ENCODE measurements at regions not wholly inside any gene's neighbourhood (a gene's known extent, or its start where the extent isn't known, plus 50 kb on each side); places are given as distances from the start of the nearest gene placed in this dataset.

DNA sequence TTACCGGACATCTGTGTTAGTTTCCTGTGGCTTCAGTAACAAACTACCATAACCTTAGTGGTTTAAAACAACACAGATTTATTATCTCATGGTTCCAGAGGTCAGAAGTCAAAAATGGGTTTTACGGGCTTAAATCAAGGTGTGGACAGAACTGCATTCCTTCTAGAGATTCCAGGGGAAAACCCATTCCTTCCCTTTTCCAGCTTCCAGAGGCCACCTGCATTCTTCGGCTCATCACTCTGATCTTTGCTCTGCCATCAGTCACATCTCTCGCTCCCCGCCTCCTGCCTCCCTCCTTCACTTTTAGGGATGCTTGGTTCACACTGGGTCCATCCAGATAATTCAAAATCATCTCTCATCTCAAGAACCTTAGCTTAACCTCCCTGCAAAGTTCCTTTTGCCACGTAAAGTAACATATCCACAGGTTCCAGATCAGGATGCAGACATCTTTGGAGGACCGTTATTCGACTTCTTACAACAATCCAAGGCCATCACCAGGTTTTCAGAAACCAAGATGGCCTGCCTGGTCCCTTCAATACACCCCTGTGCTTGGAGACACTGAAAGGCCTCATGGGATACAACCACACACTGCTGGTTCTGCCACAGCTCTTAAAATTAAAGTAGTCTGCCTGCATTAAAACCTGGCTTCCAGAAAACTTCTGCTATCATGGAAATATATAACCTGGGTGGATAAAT, 225.9 kb upstream of the MYO3A start:
- no peaks in the 10 kb centered on the region for H3K4me1 ChIP-seq (ENCODE audit: control insufficient read depth, insufficient read depth, low read length)
- no peak overlapping the region for H3K27ac ChIP-seq (ENCODE audit: low read length)
- no peak overlapping the region for H3K9ac ChIP-seq (ENCODE audit: low read length in 2 of 2)
- no peaks in the 10 kb centered on the region for H3K27me3 ChIP-seq (ENCODE audit: control insufficient read depth in 1 of 2, insufficient read depth in 2 of 2, low read length in 2 of 2)
- no peaks in the 10 kb centered on the region for H3K9me3 ChIP-seq (ENCODE audit: control insufficient read depth in 2 of 2, low read length in 2 of 2)
- no peaks in the 10 kb centered on the region for H3K36me3 ChIP-seq (ENCODE audit: control insufficient read depth in 2 of 2, insufficient read depth in 2 of 2, low read length in 2 of 2)
- no peak overlapping the region for H3K4me3 ChIP-seq (ENCODE audit: low read length in 2 of 2)

DNA sequence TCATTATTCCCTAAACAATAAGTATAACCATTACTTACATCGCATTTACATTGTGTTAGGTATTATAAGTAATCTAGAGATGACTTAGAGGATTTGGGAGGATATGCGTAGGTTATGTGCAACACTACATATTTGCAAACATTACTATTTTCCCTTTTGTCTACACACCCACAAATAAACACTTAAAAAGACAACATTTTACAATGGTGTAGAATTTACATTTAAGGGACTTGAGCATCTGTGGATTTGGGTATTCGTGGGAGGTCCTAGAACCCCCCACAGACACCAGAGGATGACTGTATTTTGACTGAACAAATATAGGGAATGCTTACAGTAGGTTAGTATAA, 220.2 kb upstream of the MYO3A start:
- Histone ChIP-seq H3K4me3 (ENCODE audit: low read length in 2 of 2) (no peak overlapping the region), H3K36me3 (ENCODE audit: control insufficient read depth in 2 of 2, insufficient read depth in 2 of 2, low read length in 2 of 2) (no peaks in the 10 kb centered on the region), H3K27me3 (ENCODE audit: control insufficient read depth in 1 of 2, insufficient read depth in 2 of 2, low read length in 2 of 2) (no peaks in the 10 kb centered on the region), H3K9me3 (ENCODE audit: control insufficient read depth in 2 of 2, low read length in 2 of 2) (no peaks in the 10 kb centered on the region), H3K4me1 (ENCODE audit: control insufficient read depth, insufficient read depth, low read length) (no peaks in the 10 kb centered on the region), H3K27ac (ENCODE audit: low read length) (no peak overlapping the region), H3K9ac (ENCODE audit: low read length in 2 of 2) (no peak overlapping the region)

GRCh38 chr10:25724241-25724640, 209.8 kb upstream of the MYO3A start:
- Histone ChIP-seq H3K4me3 (ENCODE audit: low read length in 2 of 2) (no peak overlapping the region), H3K27me3 (ENCODE audit: control insufficient read depth in 1 of 2, insufficient read depth in 2 of 2, low read length in 2 of 2) (no peaks in the 10 kb centered on the region), H3K27ac (ENCODE audit: low read length) (no peak overlapping the region), H3K4me1 (ENCODE audit: control insufficient read depth, insufficient read depth, low read length) (no peaks in the 10 kb centered on the region), H3K36me3 (ENCODE audit: control insufficient read depth in 2 of 2, insufficient read depth in 2 of 2, low read length in 2 of 2) (no peaks in the 10 kb centered on the region), H3K9me3 (ENCODE audit: control insufficient read depth in 2 of 2, low read length in 2 of 2) (no peaks in the 10 kb centered on the region), H3K9ac (ENCODE audit: low read length in 2 of 2) (no peak overlapping the region)

GRCh38 chr10:25725917-25726716, 207.9 kb upstream of the MYO3A start:
- no peaks in the 10 kb centered on the region for H3K27me3 ChIP-seq (ENCODE audit: control insufficient read depth in 1 of 2, insufficient read depth in 2 of 2, low read length in 2 of 2)
- H3K36me3 ChIP-seq (ENCODE audit: control insufficient read depth in 2 of 2, insufficient read depth in 2 of 2, low read length in 2 of 2), result no peaks in the 10 kb centered on the region
- H3K4me3 ChIP-seq (ENCODE audit: low read length in 2 of 2), result no peak overlapping the region

DNA sequence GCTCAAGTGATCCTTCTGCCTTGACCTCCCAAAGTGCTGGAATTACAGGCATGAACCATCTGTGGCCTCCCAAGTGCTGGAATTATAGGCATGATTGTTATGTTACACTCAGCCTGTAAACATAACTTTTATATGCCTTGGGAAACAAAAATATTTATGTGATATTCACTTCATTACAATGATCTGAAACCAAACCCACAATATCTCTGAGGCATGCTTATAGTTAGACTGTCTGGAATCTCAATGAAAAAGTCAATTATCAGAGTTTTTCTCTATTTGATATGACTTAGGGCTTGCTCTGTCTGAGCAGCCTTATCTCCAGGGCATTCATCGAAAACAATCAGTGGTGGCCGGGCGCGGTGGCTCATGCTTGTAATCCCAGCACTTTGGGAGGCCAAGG, 195.3 kb upstream of the MYO3A start:
- H3K9me3 ChIP-seq (ENCODE audit: control insufficient read depth in 2 of 2, low read length in 2 of 2), result no peaks in the 10 kb centered on the region
- no peaks in the 10 kb centered on the region for H3K27me3 ChIP-seq (ENCODE audit: control insufficient read depth in 1 of 2, insufficient read depth in 2 of 2, low read length in 2 of 2)
- no peak overlapping the region for H3K9ac ChIP-seq (ENCODE audit: low read length in 2 of 2)
- no peaks in the 10 kb centered on the region for H3K36me3 ChIP-seq (ENCODE audit: control insufficient read depth in 2 of 2, insufficient read depth in 2 of 2, low read length in 2 of 2)
- H3K4me1 ChIP-seq (ENCODE audit: control insufficient read depth, insufficient read depth, low read length), result no peaks in the 10 kb centered on the region
- no peak overlapping the region for H3K4me3 ChIP-seq (ENCODE audit: low read length in 2 of 2)
- H3K27ac ChIP-seq (ENCODE audit: low read length), result no peak overlapping the region

More at GRCh38 chr10:25725917-25726716, 207.9 kb upstream of the MYO3A start:
- no peaks in the 10 kb centered on the region for H3K9me3 ChIP-seq (ENCODE audit: control insufficient read depth in 2 of 2, low read length in 2 of 2)
- H3K27ac ChIP-seq (ENCODE audit: low read length), result no peak overlapping the region
- H3K9ac ChIP-seq (ENCODE audit: low read length in 2 of 2), result no peak overlapping the region
- no peaks in the 10 kb centered on the region for H3K4me1 ChIP-seq (ENCODE audit: control insufficient read depth, insufficient read depth, low read length)

DNA sequence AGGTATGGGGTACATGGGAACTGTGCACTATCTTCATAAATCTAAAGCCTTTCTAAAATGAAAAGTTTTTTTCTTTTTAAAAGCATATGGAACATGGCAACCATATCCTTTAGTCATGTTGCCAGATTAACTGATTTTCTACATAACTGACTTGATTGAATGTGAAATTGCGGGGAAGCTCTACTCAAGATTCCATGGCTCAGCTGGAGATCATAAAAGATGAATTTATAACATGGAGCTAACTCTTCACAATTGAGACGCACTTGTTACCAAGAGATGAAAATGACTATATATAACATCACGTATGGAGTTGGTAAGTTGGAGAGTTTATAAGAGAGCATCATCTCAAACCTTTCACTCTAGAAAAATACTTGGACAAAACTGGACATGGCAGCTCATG, 190.2 kb upstream of the MYO3A start:
- Histone ChIP-seq H3K27ac (ENCODE audit: low read length) (no peak overlapping the region), H3K36me3 (ENCODE audit: control insufficient read depth in 2 of 2, insufficient read depth in 2 of 2, low read length in 2 of 2) (no peaks in the 10 kb centered on the region)

GRCh38 chr10:25744574-25744973, 189.5 kb upstream of the MYO3A start:
- H3K36me3 ChIP-seq (ENCODE audit: control insufficient read depth in 2 of 2, insufficient read depth in 2 of 2, low read length in 2 of 2), result no peaks in the 10 kb centered on the region
- no peaks in the 10 kb centered on the region for H3K27me3 ChIP-seq (ENCODE audit: control insufficient read depth in 1 of 2, insufficient read depth in 2 of 2, low read length in 2 of 2)
- H3K9me3 ChIP-seq (ENCODE audit: control insufficient read depth in 2 of 2, low read length in 2 of 2), result no peaks in the 10 kb centered on the region
- H3K4me3 ChIP-seq (ENCODE audit: low read length in 2 of 2), result no peak overlapping the region
- no peaks in the 10 kb centered on the region for H3K4me1 ChIP-seq (ENCODE audit: control insufficient read depth, insufficient read depth, low read length)
- H3K27ac ChIP-seq (ENCODE audit: low read length), result no peak overlapping the region
- H3K9ac ChIP-seq (ENCODE audit: low read length in 2 of 2), result no peak overlapping the region

More for the DNA sequence above, 190.2 kb upstream of the MYO3A start:
- Histone ChIP-seq H3K9me3 (ENCODE audit: control insufficient read depth in 2 of 2, low read length in 2 of 2) (no peaks in the 10 kb centered on the region), H3K9ac (ENCODE audit: low read length in 2 of 2) (no peak overlapping the region), H3K4me3 (ENCODE audit: low read length in 2 of 2) (no peak overlapping the region), H3K4me1 (ENCODE audit: control insufficient read depth, insufficient read depth, low read length) (no peaks in the 10 kb centered on the region), H3K27me3 (ENCODE audit: control insufficient read depth in 1 of 2, insufficient read depth in 2 of 2, low read length in 2 of 2) (no peaks in the 10 kb centered on the region)

DNA sequence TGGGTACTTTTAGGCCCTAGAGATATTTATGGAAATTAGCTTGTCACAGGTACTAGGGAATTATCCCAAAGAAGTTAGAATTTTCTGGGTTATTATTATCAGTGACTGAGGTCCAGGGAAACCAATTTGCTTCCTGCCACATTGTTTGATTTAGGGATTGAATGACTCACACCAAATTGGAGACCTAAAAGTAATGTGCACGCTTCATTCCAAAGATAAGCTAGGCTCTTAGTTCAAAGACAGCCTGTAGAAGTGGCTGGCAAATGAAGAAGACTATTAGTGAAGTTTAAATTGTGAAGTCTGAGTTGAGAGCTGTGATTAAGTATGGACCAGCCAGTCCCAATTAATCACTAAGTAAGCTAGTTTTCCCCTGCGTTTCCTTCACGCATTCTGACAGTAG, 188.1 kb upstream of the MYO3A start:
- Histone ChIP-seq H3K4me3 (ENCODE audit: low read length in 2 of 2) (no peak overlapping the region), H3K27me3 (ENCODE audit: control insufficient read depth in 1 of 2, insufficient read depth in 2 of 2, low read length in 2 of 2) (no peaks in the 10 kb centered on the region), H3K9ac (ENCODE audit: low read length in 2 of 2) (no peak overlapping the region), H3K27ac (ENCODE audit: low read length) (no peak overlapping the region), H3K9me3 (ENCODE audit: control insufficient read depth in 2 of 2, low read length in 2 of 2) (no peaks in the 10 kb centered on the region), H3K4me1 (ENCODE audit: control insufficient read depth, insufficient read depth, low read length) (no peaks in the 10 kb centered on the region), H3K36me3 (ENCODE audit: control insufficient read depth in 2 of 2, insufficient read depth in 2 of 2, low read length in 2 of 2) (no peaks in the 10 kb centered on the region)

DNA sequence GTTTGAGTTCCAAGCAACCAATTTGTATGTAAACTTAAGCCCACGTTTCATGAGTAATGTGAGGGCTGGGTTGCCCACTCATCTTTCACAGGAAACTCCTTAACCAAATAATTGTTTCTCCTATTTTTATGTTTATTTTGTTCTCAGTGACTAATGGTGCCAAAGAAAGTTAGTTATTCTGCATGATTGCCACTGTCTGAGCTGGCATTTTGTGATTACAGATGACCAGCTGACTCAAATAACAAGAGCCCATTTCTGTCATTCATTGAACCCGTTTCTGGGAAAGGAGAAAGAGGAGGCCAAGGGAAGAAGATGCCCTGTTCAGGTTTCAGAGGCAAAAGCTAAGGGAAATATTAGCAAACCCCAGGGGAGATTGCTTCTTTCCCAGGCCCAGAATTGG, 186.9 kb upstream of the MYO3A start:
- Histone ChIP-seq H3K27me3 (ENCODE audit: control insufficient read depth in 1 of 2, insufficient read depth in 2 of 2, low read length in 2 of 2) (no peaks in the 10 kb centered on the region), H3K4me1 (ENCODE audit: control insufficient read depth, insufficient read depth, low read length) (no peaks in the 10 kb centered on the region), H3K36me3 (ENCODE audit: control insufficient read depth in 2 of 2, insufficient read depth in 2 of 2, low read length in 2 of 2) (no peaks in the 10 kb centered on the region), H3K27ac (ENCODE audit: low read length) (no peak overlapping the region), H3K9ac (ENCODE audit: low read length in 2 of 2) (no peak overlapping the region), H3K9me3 (ENCODE audit: control insufficient read depth in 2 of 2, low read length in 2 of 2) (no peaks in the 10 kb centered on the region), H3K4me3 (ENCODE audit: low read length in 2 of 2) (no peak overlapping the region)

GRCh38 chr10:25748509-25748908, 185.5 kb upstream of the MYO3A start:
- no peak overlapping the region for H3K9ac ChIP-seq (ENCODE audit: low read length in 2 of 2)

DNA sequence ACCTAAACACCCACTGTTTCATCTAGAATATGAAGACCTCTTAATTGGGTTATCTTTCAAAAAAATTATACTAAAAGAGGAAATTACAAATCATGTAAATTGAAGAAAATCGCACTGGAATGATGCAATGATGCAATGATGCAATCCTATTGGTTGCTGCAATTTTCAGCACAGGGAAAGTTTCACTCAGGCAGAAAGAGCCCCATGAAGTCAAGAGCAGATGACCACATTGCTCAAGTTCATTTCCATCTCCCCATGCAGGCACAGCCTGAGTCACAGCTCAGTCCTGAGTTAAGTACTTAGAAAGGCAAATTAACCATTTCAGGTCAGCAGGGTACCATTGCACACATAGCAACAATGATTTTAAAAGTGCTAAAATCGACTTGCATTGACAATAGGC, 180.3 kb upstream of the MYO3A start:
- Histone ChIP-seq H3K9ac (ENCODE audit: low read length in 2 of 2) (no peak overlapping the region), H3K4me3 (ENCODE audit: low read length in 2 of 2) (no peak overlapping the region), H3K9me3 (ENCODE audit: control insufficient read depth in 2 of 2, low read length in 2 of 2) (no peaks in the 10 kb centered on the region), H3K36me3 (ENCODE audit: control insufficient read depth in 2 of 2, insufficient read depth in 2 of 2, low read length in 2 of 2) (no peaks in the 10 kb centered on the region), H3K27me3 (ENCODE audit: control insufficient read depth in 1 of 2, insufficient read depth in 2 of 2, low read length in 2 of 2) (no peaks in the 10 kb centered on the region), H3K27ac (ENCODE audit: low read length) (no peak overlapping the region), H3K4me1 (ENCODE audit: control insufficient read depth, insufficient read depth, low read length) (no peaks in the 10 kb centered on the region)

More at GRCh38 chr10:25748509-25748908, 185.5 kb upstream of the MYO3A start:
- H3K27me3 ChIP-seq (ENCODE audit: control insufficient read depth in 1 of 2, insufficient read depth in 2 of 2, low read length in 2 of 2), result no peaks in the 10 kb centered on the region
- H3K27ac ChIP-seq (ENCODE audit: low read length), result no peak overlapping the region
- H3K36me3 ChIP-seq (ENCODE audit: control insufficient read depth in 2 of 2, insufficient read depth in 2 of 2, low read length in 2 of 2), result no peaks in the 10 kb centered on the region
- no peaks in the 10 kb centered on the region for H3K4me1 ChIP-seq (ENCODE audit: control insufficient read depth, insufficient read depth, low read length)
- H3K9me3 ChIP-seq (ENCODE audit: control insufficient read depth in 2 of 2, low read length in 2 of 2), result no peaks in the 10 kb centered on the region
- H3K4me3 ChIP-seq (ENCODE audit: low read length in 2 of 2), result no peak overlapping the region

All from stomach smooth muscle (tissue), 2 donors.